GM18867 (cell line): ENCODE measurements at regions not wholly inside any gene's neighbourhood (a gene's known extent, or its start where the extent isn't known, plus 50 kb on each side); places are given as distances from the start of the nearest gene placed in this dataset.
"Not testable (repeated sequence)": the region's sequence is repeated elsewhere in the genome, so short reads cannot be mapped to it uniquely, and the experiment has no call there.

Experiments
- ATAC-seq: cut with Tn5 transposase; IDR thresholded peaks from one replicate; pipeline ENCODE4 v1.9.1; 2021; ENCODE audit warnings: mild to moderate bottlenecking, moderate library complexity; ENCODE audit not compliant: unreplicated experiment

- not testable (repeated sequence) for ATAC-seq
These were observed 551.9 kb upstream of the EYS start for GRCh38 chr6:66258731-66259487.

GRCh38 chr6:66245231-66245630 is 538.2 kb upstream of the EYS start:
- no peak for ATAC-seq

GRCh38 chr6:66238851-66239250 is 531.8 kb upstream of the EYS start:
- ATAC-seq = no peak

GRCh38 chr6:66232890-66233289 is 525.9 kb upstream of the EYS start:
- no peak for ATAC-seq

- no peak for ATAC-seq
These were observed 523.6 kb upstream of the EYS start for GRCh38 chr6:66230591-66230990.

- ATAC-seq = no peak
These were observed 519.1 kb upstream of the EYS start for GRCh38 chr6:66226109-66226508.

- no peak for ATAC-seq
These were observed 503.9 kb upstream of the EYS start for GRCh38 chr6:66210964-66211363.

- ATAC-seq = no peak
These were observed 493.4 kb upstream of the EYS start for GRCh38 chr6:66200390-66200789.

GRCh38 chr6:66199171-66199570 is 492.1 kb upstream of the EYS start:
- no peak for ATAC-seq

- no peak for ATAC-seq
These were observed 491.1 kb upstream of the EYS start for GRCh38 chr6:66198062-66198624.

- no peak for ATAC-seq
These were observed 483.8 kb upstream of the EYS start for GRCh38 chr6:66190858-66191257.

- no peak for ATAC-seq
These were observed 482.9 kb upstream of the EYS start for GRCh38 chr6:66189915-66190314.

GRCh38 chr6:66186756-66187155 is 479.7 kb upstream of the EYS start:
- no peak for ATAC-seq

GRCh38 chr6:66184091-66184490 is 477.1 kb upstream of the EYS start:
- ATAC-seq = no peak

- ATAC-seq = no peak
These were observed 472.3 kb upstream of the EYS start for GRCh38 chr6:66179361-66179760.

GRCh38 chr6:66173587-66173986 is 466.6 kb upstream of the EYS start:
- ATAC-seq = no peak

- ATAC-seq = not testable (repeated sequence)
These were observed 459.7 kb upstream of the EYS start for GRCh38 chr6:66166713-66167112.

- no peak for ATAC-seq
These were observed 454.6 kb upstream of the EYS start for GRCh38 chr6:66161546-66162108.

GRCh38 chr6:66159937-66160336 is 452.9 kb upstream of the EYS start:
- no peak for ATAC-seq

- ATAC-seq = no peak
These were observed 446.2 kb upstream of the EYS start for GRCh38 chr6:66153247-66153646.

GRCh38 chr6:66149132-66149531 is 442.1 kb upstream of the EYS start:
- no peak for ATAC-seq

- no peak for ATAC-seq
These were observed 438.8 kb upstream of the EYS start for GRCh38 chr6:66145867-66146266.
